ENCODE measurements at regions not wholly inside any gene's neighbourhood (a gene's known extent, or its start where the extent isn't known, plus 50 kb on each side); places are given as distances from the start of the nearest gene placed in this dataset.

DNA sequence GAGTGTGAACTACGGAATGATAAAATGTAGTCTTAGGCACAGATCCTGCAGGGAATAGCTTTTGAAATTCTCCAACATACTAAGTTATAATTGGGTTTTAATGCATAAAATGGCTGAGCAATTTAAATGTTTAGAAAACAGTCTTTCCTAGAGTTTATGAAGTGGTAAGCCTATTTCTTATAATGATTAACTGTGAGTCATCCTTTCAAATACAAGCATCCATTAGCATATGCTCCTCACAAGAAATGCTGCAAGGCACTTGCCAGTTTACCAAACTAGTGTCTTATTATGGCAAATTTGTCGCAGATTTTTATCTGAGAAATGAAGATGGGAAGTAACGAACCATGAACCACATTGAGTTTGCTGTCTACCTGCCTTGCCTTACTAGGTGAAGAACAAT is 101.3 kb upstream of the ESRRG start:
- TF ChIP-seq, protein P1, sequence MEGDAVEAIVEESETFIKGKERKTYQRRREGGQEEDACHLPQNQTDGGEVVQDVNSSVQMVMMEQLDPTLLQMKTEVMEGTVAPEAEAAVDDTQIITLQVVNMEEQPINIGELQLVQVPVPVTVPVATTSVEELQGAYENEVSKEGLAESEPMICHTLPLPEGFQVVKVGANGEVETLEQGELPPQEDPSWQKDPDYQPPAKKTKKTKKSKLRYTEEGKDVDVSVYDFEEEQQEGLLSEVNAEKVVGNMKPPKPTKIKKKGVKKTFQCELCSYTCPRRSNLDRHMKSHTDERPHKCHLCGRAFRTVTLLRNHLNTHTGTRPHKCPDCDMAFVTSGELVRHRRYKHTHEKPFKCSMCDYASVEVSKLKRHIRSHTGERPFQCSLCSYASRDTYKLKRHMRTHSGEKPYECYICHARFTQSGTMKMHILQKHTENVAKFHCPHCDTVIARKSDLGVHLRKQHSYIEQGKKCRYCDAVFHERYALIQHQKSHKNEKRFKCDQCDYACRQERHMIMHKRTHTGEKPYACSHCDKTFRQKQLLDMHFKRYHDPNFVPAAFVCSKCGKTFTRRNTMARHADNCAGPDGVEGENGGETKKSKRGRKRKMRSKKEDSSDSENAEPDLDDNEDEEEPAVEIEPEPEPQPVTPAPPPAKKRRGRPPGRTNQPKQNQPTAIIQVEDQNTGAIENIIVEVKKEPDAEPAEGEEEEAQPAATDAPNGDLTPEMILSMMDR (IDR thresholded peaks at IDR 0.05; ENCODE audit: low read depth, low read length, poor library complexity, severe bottlenecking): no peak
- no peak for TF ChIP-seq EZH2phosphoT487 (IDR thresholded peaks at IDR 0.05; ENCODE audit: borderline replicate concordance, low read length)

Measured in DOHH2 (cell line).